Transverse colon (tissue), 4 donors: ENCODE measurements at regions not wholly inside any gene's neighbourhood (a gene's known extent, or its start where the extent isn't known, plus 50 kb on each side); places are given as distances from the start of the nearest gene placed in this dataset.

Experiments used
- CTCF ChIP-seq, 5 experiments: fragments of 200-600 bp in 3 of 5; fragments of 450-650 bp in 2 of 5; sonication (generic) in 3 of 5; IDR thresholded peaks; 1 replicate in 2 of 5; 2 replicates in 3 of 5; pipeline ENCODE4 v1.5.1; 2016 to 2017; ENCODE audit warnings: antibody characterized with exemption in 5 of 5, inconsistent platforms in 3 of 5, mild to moderate bottlenecking in 2 of 5, moderate library complexity in 1 of 5
- EP300 ChIP-seq: sonication (generic); formaldehyde crosslinking; IDR thresholded peaks from one replicate; pipeline ENCODE4 v1.6.1; 2017; ENCODE audit warnings: antibody characterized with exemption, low read depth
- POLR2A ChIP-seq: fragments of 450-650 bp; IDR thresholded peaks from one replicate; pipeline ENCODE4 v1.6.1; 2016; ENCODE audit warnings: antibody characterized with exemption, mild to moderate bottlenecking, moderate library complexity
- POLR2AphosphoS5 ChIP-seq, 3 donors: sonication (generic); formaldehyde crosslinking; IDR thresholded peaks; one replicate each; pipeline ENCODE4 v1.6.1; 2016; ENCODE audit warnings: antibody characterized with exemption in 3 of 3

DNA sequence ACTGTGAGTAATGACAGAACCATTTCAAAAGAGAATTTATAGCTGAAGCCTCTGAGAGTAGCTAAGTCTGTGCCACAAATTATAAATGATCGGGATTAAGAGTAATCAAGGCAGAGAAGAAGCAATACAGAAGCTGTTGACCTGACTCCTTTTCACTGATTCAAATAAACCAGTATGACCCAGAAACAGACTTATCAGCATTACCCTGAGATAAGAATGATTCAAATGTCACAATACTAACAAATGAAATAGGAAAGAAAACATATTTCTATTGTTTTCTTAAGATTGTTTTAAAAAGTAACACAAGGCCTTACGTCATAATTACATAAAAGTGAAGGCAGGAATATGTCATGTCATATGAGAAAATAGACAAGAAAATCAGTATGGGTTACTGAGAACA is 1534.6 kb downstream of the SI start:
- TF ChIP-seq CTCF (IDR thresholded peaks at IDR 0.05) (no peak), POLR2A (no peak), POLR2AphosphoS5 (IDR thresholded peaks at IDR 0.05) (no peak), EP300 (no peak)
